ENCODE measurements at regions not wholly inside any gene's neighbourhood (a gene's known extent, or its start where the extent isn't known, plus 50 kb on each side); places are given as distances from the start of the nearest gene placed in this dataset.

DNA sequence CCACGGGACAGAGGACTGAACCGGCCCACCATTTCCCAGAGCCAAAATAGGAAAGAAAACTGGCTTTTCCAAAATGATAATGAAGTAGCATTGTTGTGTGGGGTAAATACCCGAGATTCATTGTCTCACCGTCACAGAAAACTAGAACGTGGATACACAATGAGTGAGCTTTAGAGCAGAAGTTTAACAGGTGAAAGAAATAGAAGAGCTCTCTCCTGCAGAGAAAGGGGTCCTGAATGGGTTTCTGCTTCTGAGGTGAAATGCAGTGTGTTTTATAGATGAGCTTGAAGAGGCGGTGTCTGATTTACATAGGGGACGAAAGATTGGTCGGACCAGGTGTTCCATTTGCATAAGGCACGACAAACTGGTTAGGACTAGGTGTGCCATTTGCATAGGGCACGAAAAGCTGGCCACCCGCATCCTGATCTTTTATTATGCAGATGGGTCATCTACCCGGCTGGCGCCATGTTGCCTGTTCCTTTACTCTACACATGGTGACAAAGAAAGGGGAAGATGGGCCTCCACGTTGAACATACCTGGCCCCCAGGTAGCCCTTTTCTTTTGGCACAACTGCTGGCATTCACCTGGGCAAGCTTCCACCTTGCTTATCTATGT lies 118.1 kb downstream of the ATXN3L start:
- no peak for DNase-seq (ENCODE audit: low spot score)
- in situ Hi-C loops (cut with MboI; ENCODE audit: low pct_unique_long_range_greater_than_20kb, low sequenced_read_pairs, unreplicated experiment), result no loop called here
- TF ChIP-seq, protein P1, sequence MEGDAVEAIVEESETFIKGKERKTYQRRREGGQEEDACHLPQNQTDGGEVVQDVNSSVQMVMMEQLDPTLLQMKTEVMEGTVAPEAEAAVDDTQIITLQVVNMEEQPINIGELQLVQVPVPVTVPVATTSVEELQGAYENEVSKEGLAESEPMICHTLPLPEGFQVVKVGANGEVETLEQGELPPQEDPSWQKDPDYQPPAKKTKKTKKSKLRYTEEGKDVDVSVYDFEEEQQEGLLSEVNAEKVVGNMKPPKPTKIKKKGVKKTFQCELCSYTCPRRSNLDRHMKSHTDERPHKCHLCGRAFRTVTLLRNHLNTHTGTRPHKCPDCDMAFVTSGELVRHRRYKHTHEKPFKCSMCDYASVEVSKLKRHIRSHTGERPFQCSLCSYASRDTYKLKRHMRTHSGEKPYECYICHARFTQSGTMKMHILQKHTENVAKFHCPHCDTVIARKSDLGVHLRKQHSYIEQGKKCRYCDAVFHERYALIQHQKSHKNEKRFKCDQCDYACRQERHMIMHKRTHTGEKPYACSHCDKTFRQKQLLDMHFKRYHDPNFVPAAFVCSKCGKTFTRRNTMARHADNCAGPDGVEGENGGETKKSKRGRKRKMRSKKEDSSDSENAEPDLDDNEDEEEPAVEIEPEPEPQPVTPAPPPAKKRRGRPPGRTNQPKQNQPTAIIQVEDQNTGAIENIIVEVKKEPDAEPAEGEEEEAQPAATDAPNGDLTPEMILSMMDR (IDR thresholded peaks at IDR 0.05; ENCODE audit: extremely low read depth, insufficient read depth, missing control alignments), result no peak

DNA sequence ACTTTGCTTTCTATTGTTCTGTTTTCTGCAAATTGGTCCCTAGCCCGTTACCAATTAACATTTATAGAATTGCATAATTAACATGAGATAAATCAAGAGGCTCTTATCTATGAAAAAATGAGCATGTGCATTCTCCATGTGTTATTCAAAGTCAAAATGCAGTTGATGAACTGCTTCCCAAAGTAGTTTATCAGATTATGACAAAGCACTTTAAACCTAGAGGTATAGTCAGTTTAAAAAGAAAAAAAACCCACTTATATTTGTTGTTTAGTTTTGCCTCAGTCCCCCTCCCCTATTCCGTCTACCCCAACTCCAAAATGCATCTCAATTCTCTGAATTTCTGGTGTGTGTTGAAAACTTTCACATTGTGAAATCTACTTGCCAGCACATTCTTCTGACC lies 119.5 kb downstream of the ATXN3L start:
- in situ Hi-C loops (cut with MboI; ENCODE audit: low pct_unique_long_range_greater_than_20kb, low sequenced_read_pairs, unreplicated experiment), result no loop called here
- TF ChIP-seq, protein P1 (IDR thresholded peaks at IDR 0.05; ENCODE audit: extremely low read depth, insufficient read depth, missing control alignments), result no peak
- DNase-seq (ENCODE audit: low spot score), result no peak

DNA sequence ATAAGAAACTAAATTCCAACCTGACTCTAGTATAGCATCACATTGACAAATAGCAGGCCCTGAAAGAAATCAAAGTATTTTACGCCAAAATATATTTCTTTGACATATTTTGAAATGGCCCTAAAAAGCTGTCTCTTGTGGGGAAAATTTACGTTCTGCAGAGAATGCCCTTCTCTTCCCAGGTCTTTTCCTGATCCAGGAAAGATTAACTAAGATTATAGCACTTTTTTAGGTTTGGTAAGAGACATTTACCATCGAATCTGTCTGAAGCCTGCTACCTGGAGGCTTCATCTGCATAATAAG lies 121.1 kb downstream of the ATXN3L start:
- in situ Hi-C loops (cut with MboI; ENCODE audit: low pct_unique_long_range_greater_than_20kb, low sequenced_read_pairs, unreplicated experiment), result no loop called here
- TF ChIP-seq, protein P1 (IDR thresholded peaks at IDR 0.05; ENCODE audit: extremely low read depth, insufficient read depth, missing control alignments), result no peak
- DNase-seq (ENCODE audit: low spot score), result no peak

DNA sequence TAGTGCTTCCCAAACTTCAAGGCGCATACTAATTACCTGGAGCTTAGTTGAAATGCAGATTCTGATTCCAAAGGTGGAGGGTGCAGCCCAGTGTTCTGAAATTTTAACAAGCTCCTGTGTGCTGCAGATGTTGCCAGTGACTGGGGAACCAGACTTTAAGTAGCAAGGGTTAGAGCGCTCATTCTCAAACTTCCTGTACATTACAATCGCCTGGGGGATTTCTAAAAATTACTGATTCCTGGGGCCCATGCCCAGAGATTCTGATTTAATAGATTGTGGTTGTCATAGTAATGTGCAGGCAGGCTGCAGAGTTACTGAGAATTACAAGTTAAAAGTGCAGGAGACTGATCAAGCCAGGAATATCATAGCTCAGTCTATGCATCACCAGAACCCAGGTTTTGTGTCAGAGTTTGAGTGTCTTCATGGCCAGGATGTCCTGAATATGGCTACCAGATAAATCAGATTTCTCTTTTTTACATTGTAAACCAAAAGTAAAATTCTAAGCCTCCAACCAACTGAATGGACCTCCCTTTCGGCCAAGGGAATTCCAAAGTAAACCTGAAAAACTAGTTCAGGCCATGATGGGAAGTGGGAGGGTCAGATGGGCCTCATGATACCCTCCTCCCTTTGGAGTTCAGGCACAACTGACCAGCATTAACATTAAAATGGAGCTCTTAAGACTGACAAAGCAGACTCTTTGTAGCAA lies 121.6 kb downstream of the ATXN3L start:
- in situ Hi-C loops (cut with MboI; ENCODE audit: low pct_unique_long_range_greater_than_20kb, low sequenced_read_pairs, unreplicated experiment), result no loop called here
- DNase-seq (ENCODE audit: low spot score), result no peak
- TF ChIP-seq, protein P1 (IDR thresholded peaks at IDR 0.05; ENCODE audit: extremely low read depth, insufficient read depth, missing control alignments), result no peak

DNA sequence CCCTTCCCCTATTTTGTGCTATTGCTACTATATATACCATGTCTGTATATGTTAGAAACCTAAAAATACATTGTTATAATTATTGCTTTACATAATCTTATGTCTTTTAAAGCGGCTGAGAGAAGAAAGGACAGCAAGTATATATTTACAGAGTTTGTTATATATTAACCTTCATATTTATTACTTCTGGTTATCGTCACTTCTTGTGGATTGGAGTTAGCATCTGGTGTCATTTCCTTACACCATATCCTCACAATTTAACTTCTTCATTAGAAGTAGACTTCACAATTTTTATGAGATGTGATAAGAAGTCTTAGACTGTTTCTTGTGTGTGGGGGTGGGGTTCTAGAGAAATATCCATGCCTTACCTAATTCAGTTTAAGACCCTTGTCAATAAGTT lies 123.1 kb downstream of the ATXN3L start:
- in situ Hi-C loops (cut with MboI; ENCODE audit: low pct_unique_long_range_greater_than_20kb, low sequenced_read_pairs, unreplicated experiment), result no loop called here
- no peak for DNase-seq (ENCODE audit: low spot score)
- TF ChIP-seq, protein P1 (IDR thresholded peaks at IDR 0.05; ENCODE audit: extremely low read depth, insufficient read depth, missing control alignments), result no peak

DNA sequence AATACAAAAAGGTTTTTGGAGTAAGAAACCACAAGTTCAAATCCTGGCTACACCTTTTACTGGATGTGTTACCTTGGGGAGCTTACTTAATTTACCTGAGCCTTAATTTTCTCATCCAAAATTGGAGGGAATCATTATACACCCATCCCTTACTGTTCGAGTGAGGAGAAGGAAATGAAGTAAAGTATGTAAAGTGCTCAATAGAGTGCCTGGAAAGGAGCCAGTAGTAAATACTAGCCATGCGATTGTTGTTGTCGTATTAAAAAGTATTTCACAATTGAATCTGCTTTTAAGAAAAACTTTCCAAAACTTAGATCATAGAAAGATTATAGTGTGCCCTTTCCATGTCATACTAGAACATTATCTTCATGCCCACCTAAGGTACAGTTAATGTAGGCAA lies 124.5 kb downstream of the ATXN3L start:
- DNase-seq (ENCODE audit: low spot score), result no peak
- in situ Hi-C loops (cut with MboI; ENCODE audit: low pct_unique_long_range_greater_than_20kb, low sequenced_read_pairs, unreplicated experiment), result no loop called here
- TF ChIP-seq, protein P1 (IDR thresholded peaks at IDR 0.05; ENCODE audit: extremely low read depth, insufficient read depth, missing control alignments), result no peak
